Uterus (tissue), 3 donors: ENCODE measurements at regions not wholly inside any gene's neighbourhood (a gene's known extent, or its start where the extent isn't known, plus 50 kb on each side); places are given as distances from the start of the nearest gene placed in this dataset.

Source experiments
- DNase-seq, 2 donors: peaks; one replicate each; pipeline ENCODE4 v3.0.0-alpha.2; 2019 to 2020
- H3K27ac ChIP-seq, 2 donors: fragments of 200-600 bp; sonication (generic); 1 replicate in 1 of 2; 2 replicates in 1 of 2; pipeline ENCODE4 v1.5.1; 2016 to 2018
- H3K27me3 ChIP-seq, 2 donors: fragments of 200-600 bp; sonication (generic); one replicate each; pipeline ENCODE4 v1.5.1; 2018 to 2019; ENCODE audit warnings: control low read depth in 1 of 2
- H3K36me3 ChIP-seq, 2 donors: fragments of 200-600 bp; sonication (generic); one replicate each; pipeline ENCODE4 v1.5.1; 2019; ENCODE audit warnings: control low read depth in 1 of 2
- H3K4me1 ChIP-seq, 2 donors: fragments of 200-600 bp; sonication (generic); one replicate each; pipeline ENCODE4 v1.5.1; 2018 to 2019; ENCODE audit warnings: control low read depth in 1 of 2
- H3K4me3 ChIP-seq, 2 donors: fragments of 200-600 bp; sonication (generic); 1 replicate in 1 of 2; 2 replicates in 1 of 2; pipeline ENCODE4 v1.5.1; 2018 to 2019; ENCODE audit warnings: mild to moderate bottlenecking in 1 of 2
- H3K9me3 ChIP-seq, 2 donors: fragments of 200-600 bp; sonication (generic); one replicate each; pipeline ENCODE4 v1.5.1; 2019; ENCODE audit warnings: control low read depth in 1 of 2
- CTCF ChIP-seq, 4 experiments: fragments of 200-600 bp in 2 of 4; fragments of 450-650 bp in 2 of 4; sonication (generic) in 2 of 4; IDR thresholded peaks; one replicate each; pipeline ENCODE4 v1.5.1; 2016 to 2019; ENCODE audit warnings: antibody characterized with exemption in 4 of 4, mild to moderate bottlenecking in 2 of 4, moderate library complexity in 1 of 4
- POLR2A ChIP-seq, 2 donors: fragments of 450-650 bp; IDR thresholded peaks; one replicate each; pipeline ENCODE4 v1.6.1; 2016; ENCODE audit warnings: antibody characterized with exemption in 2 of 2, mild to moderate bottlenecking in 1 of 2, moderate library complexity in 1 of 2
- intact Hi-C: fragments of 100-400 bp; cut with DNase I; formaldehyde crosslinking; loops from one replicate; pipeline ENCODE4 v1.15.1; 2023; ENCODE audit warnings: low total_unique reads
- donor health status: DM: yes; HTN: yes; CAD: no.

GRCh38 chr18:68121308-68121707 lies 593.6 kb downstream of the TMX3 start:
- no peak overlapping the region for H3K27ac ChIP-seq
- no peak overlapping the region for H3K4me3 ChIP-seq
- no peaks in the 10 kb centered on the region for H3K27me3 ChIP-seq
- intact Hi-C loops: no loop called here
- no peaks in the 10 kb centered on the region for H3K9me3 ChIP-seq
- no peaks in the 10 kb centered on the region for H3K4me1 ChIP-seq
- TF ChIP-seq CTCF (IDR thresholded peaks at IDR 0.05) (no peak), POLR2A (IDR thresholded peaks at IDR 0.05) (no peak)
- DNase-seq: no peak
- no peaks in the 10 kb centered on the region for H3K36me3 ChIP-seq

GRCh38 chr18:68114989-68115388 lies 598.5 kb upstream of the DSEL start:
- Histone ChIP-seq H3K4me1 (no peaks in the 10 kb centered on the region), H3K27me3 (no peaks in the 10 kb centered on the region), H3K36me3 (no peaks in the 10 kb centered on the region), H3K27ac (no peak overlapping the region), H3K4me3 (no peak overlapping the region), H3K9me3 (no peaks in the 10 kb centered on the region)
- intact Hi-C loops: no loop called here
- TF ChIP-seq CTCF (IDR thresholded peaks at IDR 0.05) (no peak), POLR2A (IDR thresholded peaks at IDR 0.05) (no peak)
- no peak for DNase-seq

- no peak overlapping the region for H3K4me3 ChIP-seq
- intact Hi-C loops: no loop called here
- no peak for DNase-seq
Measured at GRCh38 chr18:68104036-68104435, 587.5 kb upstream of the DSEL start.

GRCh38 chr18:68103561-68103960 lies 587.0 kb upstream of the DSEL start:
- H3K4me1 ChIP-seq: no peaks in the 10 kb centered on the region
- TF ChIP-seq POLR2A (IDR thresholded peaks at IDR 0.05) (no peak), CTCF (IDR thresholded peaks at IDR 0.05) (no peak)
- intact Hi-C loops: no loop called here
- no peak for DNase-seq
- no peaks in the 10 kb centered on the region for H3K36me3 ChIP-seq
- no peaks in the 10 kb centered on the region for H3K9me3 ChIP-seq
- no peaks in the 10 kb centered on the region for H3K27me3 ChIP-seq
- H3K27ac ChIP-seq: no peak overlapping the region
- H3K4me3 ChIP-seq: no peak overlapping the region

More at GRCh38 chr18:68104036-68104435, 587.5 kb upstream of the DSEL start:
- no peaks in the 10 kb centered on the region for H3K36me3 ChIP-seq
- H3K27me3 ChIP-seq: no peaks in the 10 kb centered on the region
- H3K27ac ChIP-seq: no peak overlapping the region
- H3K9me3 ChIP-seq: no peaks in the 10 kb centered on the region
- no peak for TF ChIP-seq CTCF (IDR thresholded peaks at IDR 0.05)
- TF ChIP-seq POLR2A (IDR thresholded peaks at IDR 0.05): no peak
- H3K4me1 ChIP-seq: no peaks in the 10 kb centered on the region

GRCh38 chr18:68102117-68102516 lies 585.6 kb upstream of the DSEL start:
- intact Hi-C loops: no loop called here
- no peaks in the 10 kb centered on the region for H3K27me3 ChIP-seq
- TF ChIP-seq POLR2A (IDR thresholded peaks at IDR 0.05) (no peak), CTCF (IDR thresholded peaks at IDR 0.05) (no peak)
- DNase-seq: no peak
- H3K4me1 ChIP-seq: no peaks in the 10 kb centered on the region
- H3K4me3 ChIP-seq: no peak overlapping the region
- H3K27ac ChIP-seq: no peak overlapping the region
- H3K9me3 ChIP-seq: no peaks in the 10 kb centered on the region
- H3K36me3 ChIP-seq: no peaks in the 10 kb centered on the region
